ENCODE measurements at regions not wholly inside any gene's neighbourhood (a gene's known extent, or its start where the extent isn't known, plus 50 kb on each side); places are given as distances from the start of the nearest gene placed in this dataset.

- DNase-seq, result no peak
Measured at GRCh38 chr1:231108516-231109302, 53.1 kb upstream of the TRIM67 start.

GRCh38 chr1:231107600-231108326 is 54.1 kb upstream of the TRIM67 start:
- DNase-seq, result no peak

GRCh38 chr1:231107151-231107550 is 54.7 kb upstream of the TRIM67 start:
- DNase-seq, result no peak

GRCh38 chr1:231106347-231106746 is 55.5 kb upstream of the TRIM67 start:
- no peak for DNase-seq

- DNase-seq, result no peak
Measured at GRCh38 chr1:231104917-231105316, 56.9 kb upstream of the TRIM67 start.

- no peak for DNase-seq
Measured at GRCh38 chr1:231103961-231104360, 57.9 kb upstream of the TRIM67 start.

- no peak for DNase-seq
Measured at GRCh38 chr1:231099996-231100767, 60.1 kb upstream of the FAM89A start.

- no peak for DNase-seq
Measured at GRCh38 chr1:231099311-231099710, 59.3 kb upstream of the FAM89A start.

GRCh38 chr1:231095595-231095994 is 55.5 kb upstream of the FAM89A start:
- DNase-seq, result no peak

GRCh38 chr1:231094421-231094820 is 54.4 kb upstream of the FAM89A start:
- no peak for DNase-seq

- no peak for DNase-seq
Measured at GRCh38 chr1:231093156-231093922, 53.3 kb upstream of the FAM89A start.

- no peak for DNase-seq
Measured at GRCh38 chr1:231092380-231092779, 52.3 kb upstream of the FAM89A start.

GRCh38 chr1:231091831-231092301 is 51.8 kb upstream of the FAM89A start:
- DNase-seq, result peak; percentile 8

- no peak for DNase-seq
Measured at GRCh38 chr1:231091415-231091814, 51.4 kb upstream of the FAM89A start.

All from central memory CD4-positive, alpha-beta T cell (primary cell).